OCI-LY1 (cell line): ENCODE measurements at regions not wholly inside any gene's neighbourhood (a gene's known extent, or its start where the extent isn't known, plus 50 kb on each side); places are given as distances from the start of the nearest gene placed in this dataset.

Source experiments
- H2AFZ ChIP-seq: fragments of 200-600 bp; sonication (generic), shearing (Covaris generic); 2 replicates; pipeline ENCODE4 v1.6.0; 2014; ENCODE audit warnings: antibody characterized with exemption, mild to moderate bottlenecking, low read length
- H3F3A ChIP-seq: fragments of 200-600 bp; sonication (generic), shearing (Covaris generic); 2 replicates; pipeline ENCODE4 v1.6.0; 2014; ENCODE audit warnings: mild to moderate bottlenecking, antibody characterized with exemption, low read length, moderate library complexity; ENCODE audit not compliant: insufficient read depth
- H3K27ac ChIP-seq: fragments of 200-600 bp; sonication (generic); 2 replicates; pipeline ENCODE4 v1.5.1; 2014; ENCODE audit warnings: low read length, mixed run types, mild to moderate bottlenecking, low read depth; ENCODE audit not compliant: poor library complexity, severe bottlenecking
- H3K27me3 ChIP-seq: fragments of 200-600 bp; sonication (generic); 2 replicates; pipeline ENCODE4 v1.6.0; 2014; ENCODE audit warnings: antibody characterized with exemption, mild to moderate bottlenecking, low read length, moderate library complexity; ENCODE audit not compliant: insufficient read depth
- H3K36me3 ChIP-seq: fragments of 200-600 bp; sonication (generic); 2 replicates; pipeline ENCODE4 v1.6.1; 2014; ENCODE audit warnings: mild to moderate bottlenecking, antibody characterized with exemption, low read length, moderate library complexity, mixed read lengths; ENCODE audit not compliant: insufficient read depth
- H3K4me1 ChIP-seq: fragments of 200-600 bp; sonication (generic); 2 replicates; pipeline ENCODE4 v1.5.1; 2014; ENCODE audit warnings: mild to moderate bottlenecking, low read length, moderate library complexity; ENCODE audit not compliant: insufficient read depth, severe bottlenecking
- H3K4me2 ChIP-seq: fragments of 200-600 bp; sonication (generic), shearing (Covaris generic); 2 replicates; pipeline ENCODE4 v1.6.1; 2014; ENCODE audit warnings: low read length
- H3K4me3 ChIP-seq: fragments of 200-600 bp; sonication (generic); 2 replicates; pipeline ENCODE4 v1.5.1; 2014; ENCODE audit warnings: low read length, low read depth, mild to moderate bottlenecking, mixed read lengths; ENCODE audit not compliant: poor library complexity, severe bottlenecking
- H3K79me2 ChIP-seq: fragments of 200-600 bp; shearing (Covaris generic); 2 replicates; pipeline ENCODE4 v1.6.1; 2016; ENCODE audit warnings: mixed run types, low read length, mixed read lengths; ENCODE audit not compliant: insufficient read depth
- H3K9ac ChIP-seq: fragments of 200-600 bp; sonication (generic), shearing (Covaris generic); 2 replicates; pipeline ENCODE4 v1.6.1; 2014; ENCODE audit warnings: mild to moderate bottlenecking, low read length, mixed read lengths
- H3K9me2 ChIP-seq: fragments of 200-600 bp; sonication (generic), shearing (Covaris generic); 2 replicates; pipeline ENCODE4 v1.6.1; 2014; ENCODE audit warnings: low read depth, mild to moderate bottlenecking, low read length, mixed read lengths
- H3K9me3 ChIP-seq: fragments of 200-600 bp; shearing (Covaris generic); 2 replicates; pipeline ENCODE4 v1.6.1; 2014; ENCODE audit warnings: low read length, mixed read lengths
- H4K20me1 ChIP-seq: fragments of 200-600 bp; sonication (generic), shearing (Covaris generic); 2 replicates; pipeline ENCODE4 v1.6.0; 2016; ENCODE audit warnings: mild to moderate bottlenecking, low read length; ENCODE audit not compliant: insufficient read depth
- CTCF ChIP-seq: fragments of 200-600 bp; sonication (generic), shearing (Covaris generic); IDR thresholded peaks from 2 replicates; pipeline ENCODE4 v1.5.1; 2017; ENCODE audit warnings: mild to moderate bottlenecking, antibody characterized with exemption, low read length, moderate library complexity, mixed read lengths
- EZH2 ChIP-seq: fragments of 200-600 bp; sonication (generic), shearing (Covaris generic); IDR thresholded peaks from 2 replicates; pipeline ENCODE4 v1.8.0; 2017; ENCODE audit warnings: borderline replicate concordance, mixed run types, mild to moderate bottlenecking, antibody characterized with exemption, low read length, moderate library complexity, mixed read lengths

GRCh38 chr16:17668386-17668785, 197.6 kb upstream of the XYLT1 start:
- Histone ChIP-seq H3K4me1 (no peaks in the 10 kb centered on the region), H3F3A (no peaks in the 10 kb centered on the region), H4K20me1 (no peaks in the 10 kb centered on the region), H2AFZ (no peak overlapping the region), H3K9me3 (no peaks in the 10 kb centered on the region), H3K4me3 (no peak overlapping the region), H3K79me2 (no peaks in the 10 kb centered on the region), H3K27ac (no peak overlapping the region), H3K4me2 (no peak overlapping the region), H3K9ac (no peak overlapping the region), H3K27me3 (no peaks in the 10 kb centered on the region), H3K9me2 (no peaks in the 10 kb centered on the region), H3K36me3 (no peaks in the 10 kb centered on the region)
- TF ChIP-seq EZH2: no peak
- TF ChIP-seq CTCF: no peak

- Histone ChIP-seq H3K9me3 (no peaks in the 10 kb centered on the region), H3K27me3 (no peaks in the 10 kb centered on the region), H3K9ac (no peak overlapping the region), H3K36me3 (no peaks in the 10 kb centered on the region), H3K4me1 (no peaks in the 10 kb centered on the region), H4K20me1 (no peaks in the 10 kb centered on the region), H2AFZ (no peak overlapping the region), H3F3A (no peaks in the 10 kb centered on the region), H3K27ac (no peak overlapping the region), H3K9me2 (no peaks in the 10 kb centered on the region), H3K4me3 (no peak overlapping the region), H3K79me2 (no peaks in the 10 kb centered on the region), H3K4me2 (no peak overlapping the region)
- TF ChIP-seq EZH2 (no peak), CTCF (no peak)
Observed at GRCh38 chr16:17666293-17666692, 195.5 kb upstream of the XYLT1 start.

- no peaks in the 10 kb centered on the region for H3K79me2 ChIP-seq
- H2AFZ ChIP-seq: no peak overlapping the region
- no peaks in the 10 kb centered on the region for H3K9me3 ChIP-seq
- no peaks in the 10 kb centered on the region for H3F3A ChIP-seq
- TF ChIP-seq CTCF (no peak), EZH2 (no peak)
- H4K20me1 ChIP-seq: no peaks in the 10 kb centered on the region
- H3K4me1 ChIP-seq: no peaks in the 10 kb centered on the region
- no peaks in the 10 kb centered on the region for H3K27me3 ChIP-seq
- H3K9me2 ChIP-seq: no peaks in the 10 kb centered on the region
- H3K36me3 ChIP-seq: no peaks in the 10 kb centered on the region
- no peak overlapping the region for H3K27ac ChIP-seq
- no peak overlapping the region for H3K9ac ChIP-seq
- H3K4me3 ChIP-seq: no peak overlapping the region
- no peak overlapping the region for H3K4me2 ChIP-seq
Observed at GRCh38 chr16:17658881-17659280, 188.1 kb upstream of the XYLT1 start.
